Uterus (tissue), 2 donors: ENCODE measurements at regions not wholly inside any gene's neighbourhood (a gene's known extent, or its start where the extent isn't known, plus 50 kb on each side); places are given as distances from the start of the nearest gene placed in this dataset.

Experiments
- CTCF ChIP-seq, 4 experiments: fragments of 200-600 bp in 2 of 4; fragments of 450-650 bp in 2 of 4; sonication (generic) in 2 of 4; IDR thresholded peaks; one replicate each; pipeline ENCODE4 v1.5.1; 2016 to 2019; ENCODE audit warnings: antibody characterized with exemption in 4 of 4, mild to moderate bottlenecking in 2 of 4, moderate library complexity in 1 of 4
- POLR2A ChIP-seq, 2 donors: fragments of 450-650 bp; IDR thresholded peaks; one replicate each; pipeline ENCODE4 v1.6.1; 2016; ENCODE audit warnings: antibody characterized with exemption in 2 of 2, mild to moderate bottlenecking in 1 of 2, moderate library complexity in 1 of 2

- TF ChIP-seq CTCF (IDR thresholded peaks at IDR 0.05) (no peak), POLR2A (IDR thresholded peaks at IDR 0.05) (no peak)
Observed at GRCh38 chr1:101653482-101653946, 343.2 kb downstream of the OLFM3 start.
